Colon (tissue), 2 donors: ENCODE measurements at regions not wholly inside any gene's neighbourhood (a gene's known extent, or its start where the extent isn't known, plus 50 kb on each side); places are given as distances from the start of the nearest gene placed in this dataset.

ENCODE experiments used
- FAIRE-seq: peaks from 2 replicates; lab custom pipeline; 2012; peaks lifted over from hg19 to GRCh38; lab: Jason Lieb, UNC
- donor health status: control.
- donor health status: control.

GRCh38 chr14:97524589-97525319, 727.6 kb downstream of the VRK1 start:
- FAIRE-seq = no peak

DNA sequence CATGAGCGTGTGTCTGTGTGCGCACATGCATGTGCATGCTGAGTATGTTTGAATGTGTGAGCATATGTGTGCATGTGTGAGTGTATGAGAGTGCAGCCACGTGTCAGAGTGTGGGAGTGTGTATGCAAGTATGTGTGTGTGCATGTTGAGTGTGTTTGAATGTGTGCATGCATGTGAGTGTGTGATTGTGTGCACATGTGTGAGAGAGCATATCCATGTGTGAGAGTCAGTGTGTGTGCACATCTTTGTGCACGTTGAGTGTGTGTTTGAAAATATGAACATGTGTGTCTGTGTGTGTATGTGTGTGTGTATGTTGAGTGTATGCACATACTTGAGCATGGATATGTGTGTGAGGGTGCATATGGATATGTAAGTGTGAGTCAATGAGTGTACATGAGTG, 730.8 kb downstream of the VRK1 start:
- no peak for FAIRE-seq

DNA sequence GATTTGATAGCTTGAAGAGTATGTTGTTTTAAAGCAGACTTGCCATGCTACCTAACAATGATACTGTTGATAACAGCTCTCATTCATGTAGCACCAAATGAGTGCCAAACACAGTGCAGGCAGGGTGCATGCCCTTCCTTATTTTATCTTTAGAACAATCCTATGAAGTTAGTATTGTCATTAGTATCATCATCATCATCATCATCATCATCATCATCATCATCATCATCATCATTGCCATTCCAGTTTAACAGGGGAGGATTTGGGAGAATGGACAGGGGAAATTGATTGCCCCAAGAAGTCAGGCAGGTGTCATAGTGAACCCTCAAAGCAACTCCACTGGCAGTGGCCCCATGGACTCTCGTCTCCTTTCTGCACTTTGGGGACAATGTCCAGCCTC, 734.9 kb downstream of the VRK1 start:
- no peak for FAIRE-seq

GRCh38 chr14:97536421-97536820, 739.2 kb downstream of the VRK1 start:
- FAIRE-seq = no peak

- no peak for FAIRE-seq
Measured at GRCh38 chr14:97538749-97539410, 741.7 kb downstream of the VRK1 start.

DNA sequence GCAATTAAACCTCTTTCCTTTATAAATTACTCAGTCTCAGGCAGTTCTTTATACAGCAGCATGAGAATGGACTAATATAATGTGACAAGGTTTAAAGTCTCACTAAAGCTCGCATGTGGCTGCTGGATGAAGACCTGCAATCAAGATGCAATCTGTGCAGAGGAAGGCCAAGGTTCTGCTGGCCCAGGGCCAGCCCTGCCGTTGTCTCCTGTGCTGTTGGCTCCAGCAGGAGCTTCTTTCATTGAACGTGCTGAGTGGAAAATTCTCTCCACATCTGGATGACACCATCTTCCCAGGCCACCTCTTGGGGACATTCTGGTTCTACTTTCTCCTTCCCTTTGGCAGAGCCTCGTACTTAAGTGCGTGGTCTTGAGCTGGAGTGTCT, 742.2 kb downstream of the VRK1 start:
- FAIRE-seq = no peak

DNA sequence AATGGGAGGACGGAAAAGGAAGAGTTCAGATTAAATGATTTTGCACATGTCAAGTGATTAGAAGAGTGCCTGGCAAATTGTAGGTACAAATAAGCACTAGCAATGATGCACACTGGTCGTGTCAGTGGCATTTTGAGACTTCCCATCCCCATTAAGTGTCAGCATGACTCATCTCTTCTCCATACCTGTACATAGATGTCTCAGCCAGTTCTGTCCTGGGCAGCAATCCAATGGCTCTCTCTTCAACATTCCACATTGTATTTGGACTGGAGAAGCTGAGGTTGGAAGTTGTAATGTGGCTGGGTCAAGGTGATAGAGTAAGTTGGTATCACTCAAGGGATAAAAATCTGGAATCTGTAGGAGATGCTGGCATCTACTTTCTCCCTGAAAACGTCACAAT, 742.7 kb downstream of the VRK1 start:
- no peak for FAIRE-seq

GRCh38 chr14:97543221-97543620, 746.0 kb downstream of the VRK1 start:
- no peak for FAIRE-seq

DNA sequence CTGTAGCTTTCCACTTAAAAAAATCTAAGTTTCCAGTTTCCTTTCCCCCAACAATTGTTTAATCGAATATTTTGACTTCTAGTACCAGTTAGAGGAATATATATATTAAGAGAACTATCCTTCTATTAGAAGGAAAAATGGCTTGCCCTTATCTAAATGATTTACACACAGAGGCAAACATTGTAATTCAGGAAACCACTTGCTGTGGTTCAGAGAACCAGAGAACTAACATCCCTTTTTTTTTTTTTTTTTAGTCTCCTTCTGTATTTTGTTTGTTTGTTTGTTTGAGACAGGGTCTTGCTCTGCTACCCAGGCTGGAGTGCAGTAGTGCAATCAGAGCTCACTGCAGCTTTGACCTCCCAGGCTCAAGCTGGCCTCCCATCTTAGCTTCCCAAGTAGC, 746.6 kb downstream of the VRK1 start:
- FAIRE-seq = no peak

GRCh38 chr14:97544571-97544970, 747.4 kb downstream of the VRK1 start:
- FAIRE-seq = no peak

- no peak for FAIRE-seq
Measured at GRCh38 chr14:97546491-97547230, 749.5 kb downstream of the VRK1 start.

DNA sequence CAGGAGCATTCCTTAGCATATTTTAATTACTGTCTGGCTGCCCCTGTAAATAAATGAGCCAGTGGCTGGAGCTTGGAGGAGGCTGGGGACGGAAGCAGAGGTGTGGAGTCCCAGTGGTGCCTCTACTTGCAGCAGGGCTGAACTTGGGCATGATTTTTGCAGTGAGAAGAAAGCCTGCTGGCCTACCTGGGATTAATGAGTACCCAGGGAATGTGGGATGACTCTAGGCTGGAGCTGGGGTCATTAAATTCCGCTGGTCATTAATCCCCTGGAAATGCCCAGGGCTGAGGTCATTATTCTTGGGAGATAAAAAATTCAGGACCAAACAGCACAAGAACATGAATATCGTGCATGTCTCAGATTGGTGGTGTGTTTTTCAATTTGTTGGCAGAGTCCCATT, 753.3 kb downstream of the VRK1 start:
- FAIRE-seq = no peak

- FAIRE-seq = no peak
Measured at GRCh38 chr14:97554597-97554996, 757.4 kb downstream of the VRK1 start.

DNA sequence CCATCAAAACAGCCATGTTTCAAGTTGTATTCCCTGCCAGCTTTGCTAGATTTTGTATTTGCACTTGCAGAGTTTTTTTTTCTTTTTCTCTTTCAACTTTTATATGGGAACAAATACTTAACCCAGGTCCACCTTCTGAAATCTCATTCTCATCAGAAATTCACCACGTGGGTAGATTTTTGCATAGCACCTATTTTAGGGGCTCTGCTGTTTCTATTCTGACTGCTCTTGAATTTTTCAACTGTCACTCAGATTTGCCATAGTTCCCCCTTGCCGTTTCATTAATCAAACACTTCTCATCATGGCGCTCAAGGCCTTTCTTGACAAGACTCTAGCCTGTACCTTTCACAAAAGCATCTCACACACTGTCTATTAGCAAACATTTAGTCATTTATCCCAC, 767.2 kb downstream of the VRK1 start:
- no peak for FAIRE-seq

GRCh38 chr14:97571201-97571600, 774.0 kb downstream of the VRK1 start:
- FAIRE-seq = no peak

DNA sequence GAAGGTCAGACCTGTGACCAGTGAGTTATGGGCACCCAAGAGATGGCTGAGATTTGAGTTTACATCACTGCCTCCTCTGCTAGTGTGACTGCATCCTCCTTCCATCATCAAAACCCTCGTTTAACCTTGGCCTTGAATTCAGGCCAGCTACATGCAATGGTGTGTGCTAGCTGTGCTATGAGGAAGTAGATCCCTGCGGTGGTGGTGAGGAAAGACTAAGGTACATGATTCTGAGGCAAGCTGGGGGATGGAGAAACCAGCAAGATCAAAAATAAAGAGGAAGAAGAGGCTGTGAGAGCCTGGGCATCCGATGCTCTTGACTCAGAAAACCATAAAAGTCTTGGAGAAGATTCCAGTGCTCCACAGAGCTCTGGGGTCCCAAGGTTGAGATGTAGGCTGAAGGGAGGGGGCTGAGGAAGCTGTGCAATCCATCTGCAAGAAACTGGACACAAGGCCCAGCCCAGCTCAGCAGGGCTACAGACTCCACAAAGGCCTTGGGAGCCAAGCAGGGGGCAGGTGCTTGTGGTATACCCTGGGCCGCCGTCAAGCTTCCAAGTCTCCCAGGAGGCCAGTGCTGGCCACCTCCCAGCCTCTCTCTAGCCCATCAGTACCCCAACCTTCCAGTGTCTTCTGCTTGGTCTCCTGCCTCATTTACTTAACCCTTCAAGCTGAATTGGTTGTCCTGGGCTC, 774.8 kb downstream of the VRK1 start:
- no peak for FAIRE-seq

DNA sequence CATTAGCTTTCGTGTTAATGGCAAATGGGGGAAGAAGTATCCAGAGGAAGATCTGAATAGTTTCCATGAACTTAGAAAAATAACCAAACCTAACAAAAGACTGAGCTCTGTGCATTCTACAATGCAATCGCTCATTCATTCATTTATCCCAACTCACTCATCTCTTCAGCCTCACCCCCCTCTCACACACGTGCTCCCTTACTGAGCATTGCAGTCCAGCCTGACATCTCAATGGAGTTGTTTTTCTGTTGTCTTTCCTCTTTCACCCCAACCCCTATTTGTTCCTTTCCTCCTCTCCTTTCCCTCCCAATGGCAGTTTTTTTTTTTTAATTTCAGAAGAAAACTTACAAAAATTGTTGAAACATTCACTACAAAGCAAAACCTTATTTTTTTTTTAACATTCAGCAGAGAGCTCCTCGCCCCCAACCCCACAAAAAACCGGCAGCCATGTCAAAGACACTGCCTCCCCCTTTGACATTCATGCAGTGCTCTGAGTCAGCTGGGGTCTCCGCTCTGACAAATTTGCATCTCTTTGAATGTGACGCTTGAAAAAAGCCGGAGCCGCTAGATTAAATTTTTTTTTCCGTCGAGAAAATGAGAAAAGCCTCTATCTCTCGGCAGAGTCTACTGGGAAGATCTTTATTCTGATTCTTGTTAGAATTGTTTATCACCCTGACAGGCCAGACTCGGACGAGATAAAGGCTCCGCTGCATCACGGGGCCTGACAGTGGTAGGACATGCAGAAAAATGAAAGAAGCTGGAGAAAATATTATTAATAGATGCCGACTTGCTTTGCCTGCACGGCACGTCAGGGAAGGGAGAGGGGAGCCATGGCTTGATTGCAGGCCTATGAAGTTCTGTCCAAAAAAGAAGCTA, 775.6 kb downstream of the VRK1 start:
- FAIRE-seq = no peak

DNA sequence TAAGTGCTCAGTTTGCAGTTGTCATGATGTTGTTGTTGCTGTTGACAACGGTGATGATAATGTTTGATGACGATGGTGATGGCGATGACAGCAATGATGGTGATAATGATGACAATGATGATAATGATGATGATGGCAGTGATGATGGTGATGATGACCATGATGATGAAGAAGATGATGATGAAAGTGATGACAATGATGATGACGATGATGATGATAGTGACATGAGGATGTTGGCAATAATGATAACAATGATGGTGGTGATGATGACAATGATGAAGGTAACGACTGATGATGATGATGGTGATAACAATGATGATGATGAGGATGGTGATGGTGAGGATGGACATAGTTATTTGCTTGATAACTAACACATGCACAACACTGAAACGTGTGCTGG, 778.5 kb downstream of the VRK1 start:
- FAIRE-seq = no peak

DNA sequence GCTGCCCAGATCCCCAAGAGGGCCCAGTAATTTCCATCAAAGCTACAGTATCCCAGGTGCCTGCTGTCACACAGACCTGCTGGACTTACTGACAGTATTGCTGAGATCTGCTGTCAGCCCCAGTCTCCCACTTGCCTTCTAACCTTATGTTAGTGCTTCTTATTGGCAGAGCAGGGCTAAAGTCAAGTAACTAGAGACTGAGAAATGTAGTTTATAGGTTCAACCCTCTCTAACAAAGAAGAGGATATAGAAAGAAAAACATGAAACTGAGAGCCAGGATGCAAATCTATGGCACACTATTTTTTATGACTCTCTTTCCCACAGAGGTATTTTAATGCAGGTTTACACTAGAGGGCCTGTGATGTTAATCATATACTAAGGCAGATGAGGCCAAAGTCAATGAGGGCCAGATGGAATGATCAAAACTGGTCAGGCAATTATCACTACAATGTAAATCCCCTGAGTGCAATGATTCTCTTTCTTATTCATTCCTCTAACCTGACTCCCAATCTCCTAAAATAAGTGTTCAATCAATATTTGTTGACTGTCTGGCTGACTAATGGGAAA, 781.9 kb downstream of the VRK1 start:
- FAIRE-seq = no peak

DNA sequence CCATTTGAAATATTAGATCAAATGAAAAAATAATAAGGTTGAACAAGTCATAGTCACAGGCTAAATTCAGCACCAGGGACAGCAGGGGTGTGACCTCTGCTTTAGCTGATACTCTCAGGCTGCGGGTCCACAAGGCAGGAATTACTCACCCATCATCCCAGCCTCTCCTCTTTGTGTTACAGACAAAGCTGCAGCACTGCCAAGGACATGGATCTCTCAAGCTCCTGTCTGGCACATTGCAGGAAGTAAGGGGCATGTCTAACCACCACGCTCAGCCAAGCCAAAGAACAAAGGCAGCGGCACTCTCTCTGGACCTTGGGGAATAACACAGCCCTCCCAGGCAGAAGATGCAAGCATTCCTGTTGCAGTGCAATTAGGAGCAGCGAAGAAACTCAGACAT, 783.8 kb downstream of the VRK1 start:
- no peak for FAIRE-seq

- no peak for FAIRE-seq
Measured at GRCh38 chr14:97582022-97582421, 784.8 kb downstream of the VRK1 start.
